IMR-90 (cell line): ENCODE measurements at regions not wholly inside any gene's neighbourhood (a gene's known extent, or its start where the extent isn't known, plus 50 kb on each side); places are given as distances from the start of the nearest gene placed in this dataset. TPM values are rescaled to one million over a fixed set of nuclear protein-coding genes. Genes with fewer than 3 reads are reported as not detected.

Source experiments
- microRNA-seq, 2 experiments: library from miRNA; stranded (forward) in 1 of 2; unstranded in 1 of 2; fragments of 10-50 nt in 1 of 2; fragments of <30 nt in 1 of 2; gene quantifications in 1 of 2; microRNA quantifications in 1 of 2; one replicate each; pipeline versions ENCODE3 to v1.1.0; 2013 to 2020; ENCODE audit not compliant: insufficient read depth in 1 of 2, insufficient read length in 1 of 2, unreplicated experiment in 1 of 2
- small RNA-seq, 5 experiments: library from RNA; depleted of rRNA; stranded (forward); fragments of <200 nt; gene quantifications; one replicate each; pipeline ENCODE3, GENCODE V24; 2012

Small RNA genes lying in the stretch of these regions (microRNA-seq; reads per million reads assigned to microRNA genes)
- gene RNA5SP214 (ENCODE audit: insufficient read depth, insufficient read length), result 64.1 reads per million, percentile 78 among the genes with 10 or more reads in this experiment
- not detected for gene RPS29P13 (ENCODE audit: insufficient read depth, insufficient read length)

Small RNA genes lying in the stretch of these regions (small RNA-seq; reads per million reads assigned to genes)
- gene RNA5SP214, result 0.16 to 3.4 (median 1.8) reads per million in 5 experiments
- gene RPS29P13, result 0 reads per million in 5 experiments
